ENCODE measurements at regions not wholly inside any gene's neighbourhood (a gene's known extent, or its start where the extent isn't known, plus 50 kb on each side); places are given as distances from the start of the nearest gene placed in this dataset.

DNA sequence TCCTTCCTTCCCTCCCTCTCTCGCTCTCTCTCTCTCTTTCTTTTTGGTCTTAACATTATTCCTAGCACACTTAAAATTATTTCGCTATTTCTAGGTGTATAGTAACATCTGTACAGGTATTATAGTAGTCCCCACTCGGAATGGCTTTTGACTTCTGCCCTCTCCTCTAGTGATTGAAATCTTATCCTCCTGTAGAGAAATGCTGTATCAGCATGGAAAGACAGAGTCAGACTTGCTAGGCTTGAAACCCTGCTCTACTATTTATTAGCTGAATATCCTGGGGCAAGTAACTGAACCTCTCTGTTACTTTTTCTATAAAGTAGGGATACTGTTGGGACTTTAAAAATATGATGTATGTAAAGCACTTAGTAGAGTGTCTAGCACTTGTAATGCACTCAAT is 681.9 kb upstream of the C9orf72 start (continued):
- TF ChIP-seq, protein P1, sequence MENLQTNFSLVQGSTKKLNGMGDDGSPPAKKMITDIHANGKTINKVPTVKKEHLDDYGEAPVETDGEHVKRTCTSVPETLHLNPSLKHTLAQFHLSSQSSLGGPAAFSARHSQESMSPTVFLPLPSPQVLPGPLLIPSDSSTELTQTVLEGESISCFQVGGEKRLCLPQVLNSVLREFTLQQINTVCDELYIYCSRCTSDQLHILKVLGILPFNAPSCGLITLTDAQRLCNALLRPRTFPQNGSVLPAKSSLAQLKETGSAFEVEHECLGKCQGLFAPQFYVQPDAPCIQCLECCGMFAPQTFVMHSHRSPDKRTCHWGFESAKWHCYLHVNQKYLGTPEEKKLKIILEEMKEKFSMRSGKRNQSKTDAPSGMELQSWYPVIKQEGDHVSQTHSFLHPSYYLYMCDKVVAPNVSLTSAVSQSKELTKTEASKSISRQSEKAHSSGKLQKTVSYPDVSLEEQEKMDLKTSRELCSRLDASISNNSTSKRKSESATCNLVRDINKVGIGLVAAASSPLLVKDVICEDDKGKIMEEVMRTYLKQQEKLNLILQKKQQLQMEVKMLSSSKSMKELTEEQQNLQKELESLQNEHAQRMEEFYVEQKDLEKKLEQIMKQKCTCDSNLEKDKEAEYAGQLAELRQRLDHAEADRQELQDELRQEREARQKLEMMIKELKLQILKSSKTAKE (IDR thresholded peaks at IDR 0.05; ENCODE audit: low read depth, poor library complexity, severe bottlenecking): no peak
- TF ChIP-seq RELA (IDR thresholded peaks at IDR 0.05; ENCODE audit: borderline replicate concordance, partially characterized antibody) (no peak), RAD21 (IDR thresholded peaks at IDR 0.05; ENCODE audit: insufficient read depth, low read depth, low read length) (no peak), BRCA1 (IDR thresholded peaks at IDR 0.05; ENCODE audit: low read depth, low read length) (no peak), ZSCAN29 (IDR thresholded peaks at IDR 0.05) (no peak), MTA2 (IDR thresholded peaks at IDR 0.05; ENCODE audit: low read depth) (no peak), NFYA (IDR thresholded peaks at IDR 0.05; ENCODE audit: borderline replicate concordance, low read depth, low read length) (no peak), DPF2 (IDR thresholded peaks at IDR 0.05) (no peak)
- TF ChIP-seq, protein P2, sequence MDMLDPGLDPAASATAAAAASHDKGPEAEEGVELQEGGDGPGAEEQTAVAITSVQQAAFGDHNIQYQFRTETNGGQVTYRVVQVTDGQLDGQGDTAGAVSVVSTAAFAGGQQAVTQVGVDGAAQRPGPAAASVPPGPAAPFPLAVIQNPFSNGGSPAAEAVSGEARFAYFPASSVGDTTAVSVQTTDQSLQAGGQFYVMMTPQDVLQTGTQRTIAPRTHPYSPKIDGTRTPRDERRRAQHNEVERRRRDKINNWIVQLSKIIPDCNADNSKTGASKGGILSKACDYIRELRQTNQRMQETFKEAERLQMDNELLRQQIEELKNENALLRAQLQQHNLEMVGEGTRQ (IDR thresholded peaks at IDR 0.05; ENCODE audit: borderline replicate concordance, low read depth, low read length): no peak

DNA sequence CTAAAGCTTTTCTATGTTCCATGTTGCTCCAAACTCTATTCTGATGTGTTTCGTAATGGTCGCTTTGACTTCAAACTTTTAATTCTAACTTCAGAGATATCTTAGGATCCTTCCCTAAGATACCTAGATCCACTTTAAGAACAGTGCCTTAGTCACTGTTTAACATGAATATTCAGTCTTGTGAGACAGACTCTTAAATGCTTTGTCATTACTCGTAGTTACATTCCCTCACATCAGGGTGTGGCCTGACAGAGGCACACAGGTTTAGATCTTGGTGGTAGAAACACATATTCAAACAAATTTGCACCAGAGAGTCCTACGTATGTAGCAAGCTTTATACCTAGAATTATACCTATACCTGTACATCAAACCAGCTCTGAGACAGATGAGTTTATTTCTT is 687.0 kb upstream of the C9orf72 start:
- H3K4me3 ChIP-seq: no peak overlapping the region
- H3K79me2 ChIP-seq (ENCODE audit: control insufficient read depth, insufficient read depth, low read length): no peaks in the 10 kb centered on the region
- no peaks in the 10 kb centered on the region for H3K4me1 ChIP-seq (ENCODE audit: control insufficient read depth, insufficient read depth, low read length)
- intact Hi-C loops (cut with micrococcal nuclease; ENCODE audit: unreplicated experiment) (no loop called here), in situ Hi-C loops (cut with MboI) (no loop called here)
- no TSS peak for BruUV-seq (replicated peaks)
- POLR2A ChIA-PET: no interaction called here
- H3K9ac ChIP-seq (ENCODE audit: control insufficient read depth, insufficient read depth, low read length): no peak overlapping the region
- SMC1A ChIA-PET (ENCODE audit: uncharacterized antibody, unreplicated experiment): no interaction called here
- H3K4me2 ChIP-seq (ENCODE audit: control insufficient read depth, insufficient read depth): no peak overlapping the region
- H4K20me1 ChIP-seq (ENCODE audit: control insufficient read depth, insufficient read depth): no peaks in the 10 kb centered on the region
- CTCF ChIA-PET: no interaction called here
- no peak for DNase-seq (ENCODE audit: low read depth, low spot score)
- no peaks in the 10 kb centered on the region for H3K9me3 ChIP-seq (replicated peaks; ENCODE audit: control insufficient read depth, insufficient read depth, low read length)
- no peak overlapping the region for H3K27ac ChIP-seq (ENCODE audit: control insufficient read depth, insufficient read depth)
- 53% methylated on average over 4 of the region's 4 CpGs for WGBS (ENCODE audit: insufficient coverage, insufficient replicate concordance, low lambda C conversion rate, missing lambda C conversion rate)
- no peaks in the 10 kb centered on the region for H3K27me3 ChIP-seq (replicated peaks in 1 of 2; ENCODE audit: control insufficient read depth in 2 of 2, insufficient read depth in 2 of 2, low read length in 1 of 2)
- RAD21 ChIA-PET (ENCODE audit: unreplicated experiment): no interaction called here
- no peak for ATAC-seq
- FAIRE-seq: no peak
- no peak overlapping the region for H2AFZ ChIP-seq (ENCODE audit: control insufficient read depth, low read depth, low read length)
- H3K36me3 ChIP-seq (ENCODE audit: control insufficient read depth in 2 of 2, insufficient read depth in 2 of 2, low read length in 1 of 2): no peaks in the 10 kb centered on the region
- no peak for TF ChIP-seq EGR1 (IDR thresholded peaks at IDR 0.05; ENCODE audit: borderline replicate concordance in 1 of 2, low read depth in 2 of 2, low read length in 2 of 2)
- TF ChIP-seq BHLHE40 (IDR thresholded peaks at IDR 0.05; ENCODE audit: borderline replicate concordance in 1 of 2, low read depth in 2 of 2, low read length in 1 of 2): no peak
- TF ChIP-seq RELA (IDR thresholded peaks at IDR 0.05; ENCODE audit: borderline replicate concordance, partially characterized antibody): no peak
- TF ChIP-seq MEF2B (IDR thresholded peaks at IDR 0.05; ENCODE audit: partially characterized antibody, poor library complexity, severe bottlenecking): no peak
- no peak for TF ChIP-seq HDAC2 (IDR thresholded peaks at IDR 0.05)
- no peak for TF ChIP-seq CBFB (IDR thresholded peaks at IDR 0.05; ENCODE audit: low read depth)
- TF ChIP-seq, protein P3, sequence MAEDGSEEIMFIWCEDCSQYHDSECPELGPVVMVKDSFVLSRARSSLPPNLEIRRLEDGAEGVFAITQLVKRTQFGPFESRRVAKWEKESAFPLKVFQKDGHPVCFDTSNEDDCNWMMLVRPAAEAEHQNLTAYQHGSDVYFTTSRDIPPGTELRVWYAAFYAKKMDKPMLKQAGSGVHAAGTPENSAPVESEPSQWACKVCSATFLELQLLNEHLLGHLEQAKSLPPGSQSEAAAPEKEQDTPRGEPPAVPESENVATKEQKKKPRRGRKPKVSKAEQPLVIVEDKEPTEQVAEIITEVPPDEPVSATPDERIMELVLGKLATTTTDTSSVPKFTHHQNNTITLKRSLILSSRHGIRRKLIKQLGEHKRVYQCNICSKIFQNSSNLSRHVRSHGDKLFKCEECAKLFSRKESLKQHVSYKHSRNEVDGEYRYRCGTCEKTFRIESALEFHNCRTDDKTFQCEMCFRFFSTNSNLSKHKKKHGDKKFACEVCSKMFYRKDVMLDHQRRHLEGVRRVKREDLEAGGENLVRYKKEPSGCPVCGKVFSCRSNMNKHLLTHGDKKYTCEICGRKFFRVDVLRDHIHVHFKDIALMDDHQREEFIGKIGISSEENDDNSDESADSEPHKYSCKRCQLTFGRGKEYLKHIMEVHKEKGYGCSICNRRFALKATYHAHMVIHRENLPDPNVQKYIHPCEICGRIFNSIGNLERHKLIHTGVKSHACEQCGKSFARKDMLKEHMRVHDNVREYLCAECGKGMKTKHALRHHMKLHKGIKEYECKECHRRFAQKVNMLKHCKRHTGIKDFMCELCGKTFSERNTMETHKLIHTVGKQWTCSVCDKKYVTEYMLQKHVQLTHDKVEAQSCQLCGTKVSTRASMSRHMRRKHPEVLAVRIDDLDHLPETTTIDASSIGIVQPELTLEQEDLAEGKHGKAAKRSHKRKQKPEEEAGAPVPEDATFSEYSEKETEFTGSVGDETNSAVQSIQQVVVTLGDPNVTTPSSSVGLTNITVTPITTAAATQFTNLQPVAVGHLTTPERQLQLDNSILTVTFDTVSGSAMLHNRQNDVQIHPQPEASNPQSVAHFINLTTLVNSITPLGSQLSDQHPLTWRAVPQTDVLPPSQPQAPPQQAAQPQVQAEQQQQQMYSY (CRISPR knock-in tag; IDR thresholded peaks at IDR 0.05): no peak
- TF ChIP-seq TBL1XR1 (IDR thresholded peaks at IDR 0.05; ENCODE audit: low read depth, low read length): no peak
- TF ChIP-seq CHD1 (IDR thresholded peaks at IDR 0.05; ENCODE audit: low read depth, low read length): no peak
- TF ChIP-seq POLR2AphosphoS5 (IDR thresholded peaks at IDR 0.05; ENCODE audit: low read length): no peak
- TF ChIP-seq JUND (IDR thresholded peaks at IDR 0.05; ENCODE audit: low read depth, low read length): no peak
